Small intestine (tissue), 7 donors: ENCODE measurements at regions not wholly inside any gene's neighbourhood (a gene's known extent, or its start where the extent isn't known, plus 50 kb on each side); places are given as distances from the start of the nearest gene placed in this dataset.

Source experiments
- DNase-seq, 2 donors: peaks; one replicate each; pipeline versions ENCODE4 v3.0.0 to v3.0.0-alpha.2; 2013
- FAIRE-seq: peaks from 2 replicates; lab custom pipeline; 2012; peaks lifted over from hg19 to GRCh38; lab: Jason Lieb, UNC
- H3K27ac ChIP-seq, 3 donors: one replicate each; pipeline ENCODE4 v1.5.1; 2013; ENCODE audit warnings: low read length in 2 of 3, mild to moderate bottlenecking in 2 of 3, control low read depth in 1 of 3, inconsistent platforms in 1 of 3, low read depth in 1 of 3, moderate library complexity in 1 of 3
- H3K27me3 ChIP-seq, 3 donors: one replicate each; pipeline ENCODE4 v1.6.1; 2013; ENCODE audit warnings: low read length in 3 of 3, inconsistent platforms in 1 of 3; ENCODE audit not compliant: control insufficient read depth in 3 of 3, insufficient read depth in 3 of 3
- H3K36me3 ChIP-seq, 3 donors: one replicate each; pipeline ENCODE4 v1.6.1; 2013; ENCODE audit warnings: low read length in 3 of 3, inconsistent platforms in 1 of 3, low read depth in 1 of 3, mild to moderate bottlenecking in 1 of 3, moderate library complexity in 1 of 3; ENCODE audit not compliant: control insufficient read depth in 3 of 3, insufficient read depth in 2 of 3
- H3K4me1 ChIP-seq, 3 donors: one replicate each; pipeline ENCODE4 v1.6.1; 2013; ENCODE audit warnings: low read length in 2 of 3, inconsistent platforms in 1 of 3, low read depth in 1 of 3, mild to moderate bottlenecking in 1 of 3, moderate library complexity in 1 of 3; ENCODE audit not compliant: control insufficient read depth in 3 of 3, insufficient read depth in 2 of 3
- H3K4me3 ChIP-seq, 3 donors: one replicate each; pipeline ENCODE4 v1.5.1; 2013; ENCODE audit warnings: low read length in 3 of 3, control low read depth in 1 of 3, inconsistent platforms in 1 of 3, low read depth in 1 of 3, mild to moderate bottlenecking in 1 of 3, moderate library complexity in 1 of 3
- H3K9me3 ChIP-seq, 2 donors: one replicate each; pipeline ENCODE4 v1.6.1; 2013; ENCODE audit warnings: low read depth in 1 of 2, low read length in 1 of 2; ENCODE audit not compliant: control insufficient read depth in 2 of 2, insufficient read depth in 1 of 2
- WGBS, 3 donors: extraction: QIAGEN DNeasy Blood & Tissue Kit; methylation state at CpG; one replicate each; pipeline ENCODE4 v1.1.7; 2013; 5-methylcytosine and 5-hydroxymethylcytosine counted together
- donor health status: healthy with polysubstance abuse.
- donor health status: control.
- donor health status: control.
- donor health status: Bipolar disorder and iron deficiency.
- donor health status: healthy.

DNA sequence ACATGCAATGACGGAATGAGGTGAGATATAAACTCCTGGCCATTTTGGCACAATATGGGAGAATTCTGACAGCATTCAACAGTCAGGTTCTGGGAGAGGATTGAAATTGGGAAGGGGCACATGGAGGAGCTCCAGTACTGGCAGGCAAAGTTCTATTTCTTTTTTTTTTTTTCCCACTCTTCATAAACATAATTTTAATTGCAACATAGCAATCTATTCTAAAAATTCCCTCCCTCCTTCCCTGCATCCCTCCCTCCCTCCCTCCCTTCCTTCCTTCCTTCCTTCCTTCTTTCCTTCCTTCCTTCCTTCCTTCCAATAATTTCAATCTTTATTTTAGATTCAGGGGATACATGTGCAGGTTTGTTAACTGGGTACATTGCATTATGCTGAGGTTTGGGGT is 93.2 kb downstream of the PTCSC3 start:
- no peak for FAIRE-seq
- no peak for DNase-seq
- Histone ChIP-seq H3K4me3 (no peak overlapping the region), H3K4me1 (no peaks in the 10 kb centered on the region), H3K36me3 (no peaks in the 10 kb centered on the region), H3K27me3 (no peaks in the 10 kb centered on the region), H3K27ac (no peak overlapping the region), H3K9me3 (no peaks in the 10 kb centered on the region)
- WGBS, 3 donors: 92 to 96% (median 93%) methylated on average over 1 of the region's 1 CpG

DNA sequence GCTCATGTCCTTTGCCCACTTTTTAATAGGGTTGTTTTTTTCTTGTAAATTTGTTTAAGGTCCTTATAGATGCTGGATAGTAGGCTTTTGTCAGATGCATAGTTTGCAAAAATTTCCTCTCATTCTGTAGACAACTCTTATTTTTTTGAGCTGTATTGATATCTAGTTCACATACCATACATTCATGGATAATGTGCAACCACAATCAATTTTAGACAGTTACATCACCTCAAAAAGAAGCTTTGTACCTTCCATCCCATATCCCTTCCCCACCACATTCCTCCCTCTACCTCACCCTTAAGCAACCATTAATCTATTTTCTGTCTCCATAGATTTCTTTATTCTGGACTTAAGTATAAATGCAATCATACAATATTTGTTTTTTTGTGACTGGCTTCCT is 98.4 kb downstream of the PTCSC3 start:
- DNase-seq: no peak
- H3K4me3 ChIP-seq: no peak overlapping the region
- H3K9me3 ChIP-seq: no peaks in the 10 kb centered on the region
- H3K36me3 ChIP-seq: no peaks in the 10 kb centered on the region
- no peak for FAIRE-seq
- no peaks in the 10 kb centered on the region for H3K27me3 ChIP-seq
- no peak overlapping the region for H3K27ac ChIP-seq
- H3K4me1 ChIP-seq: no peaks in the 10 kb centered on the region

DNA sequence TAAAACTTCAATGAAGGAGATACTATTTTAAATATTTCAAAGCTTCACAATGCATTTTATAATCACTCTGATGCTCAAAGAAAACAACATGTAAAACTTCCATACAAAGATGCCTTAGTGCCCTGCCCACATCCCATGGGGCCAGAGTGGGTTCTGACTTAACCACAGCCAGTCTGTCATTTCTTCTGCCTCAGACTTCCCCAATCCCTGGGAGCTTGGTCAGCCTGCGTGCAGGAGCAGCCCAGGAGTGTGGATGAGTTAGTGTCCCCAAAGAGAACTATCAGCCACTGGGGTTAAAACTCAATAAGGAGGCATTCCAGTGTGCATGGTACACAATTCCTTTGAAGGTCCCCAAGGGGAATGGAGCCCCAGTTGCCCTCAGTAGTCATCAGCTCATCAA is 100.3 kb downstream of the PTCSC3 start:
- FAIRE-seq: no peak

DNA sequence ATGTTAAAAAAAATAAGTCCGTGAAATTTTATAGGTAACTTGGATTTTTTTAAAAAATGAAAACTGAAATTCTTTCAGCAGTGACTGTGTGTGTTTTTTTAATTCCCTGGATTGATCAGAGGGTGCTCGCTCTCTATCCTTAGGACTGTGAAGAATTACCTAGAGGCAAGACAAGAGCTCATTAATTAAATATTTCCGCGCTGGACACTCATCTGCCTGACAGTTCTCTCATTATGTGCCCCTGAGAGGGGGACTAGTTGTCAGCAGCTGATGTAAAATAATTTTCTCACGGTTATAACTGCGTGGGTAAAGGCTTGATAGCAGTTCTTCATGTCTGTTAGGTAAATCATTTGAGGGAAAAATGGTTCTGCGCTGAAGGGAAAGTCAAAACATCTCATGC is 101.3 kb downstream of the PTCSC3 start:
- Histone ChIP-seq H3K4me1 (no peaks in the 10 kb centered on the region), H3K4me3 (no peak overlapping the region), H3K36me3 (no peaks in the 10 kb centered on the region), H3K27ac (no peak overlapping the region), H3K9me3 (no peaks in the 10 kb centered on the region), H3K27me3 (no peaks in the 10 kb centered on the region)
- WGBS, 3 donors: 85 to 89% (median 86%) methylated on average over 7 of the region's 7 CpGs
- FAIRE-seq (no peak), DNase-seq (no peak)

More for the DNA sequence above, 100.3 kb downstream of the PTCSC3 start:
- H3K27me3 ChIP-seq: no peaks in the 10 kb centered on the region
- 62 to 89% (median 67%) methylated on average over 1 of the region's 1 CpG for WGBS, 3 donors
- no peak for DNase-seq
- no peak overlapping the region for H3K4me3 ChIP-seq
- H3K36me3 ChIP-seq: no peaks in the 10 kb centered on the region
- H3K27ac ChIP-seq: no peak overlapping the region
- H3K9me3 ChIP-seq: no peaks in the 10 kb centered on the region
- no peaks in the 10 kb centered on the region for H3K4me1 ChIP-seq

DNA sequence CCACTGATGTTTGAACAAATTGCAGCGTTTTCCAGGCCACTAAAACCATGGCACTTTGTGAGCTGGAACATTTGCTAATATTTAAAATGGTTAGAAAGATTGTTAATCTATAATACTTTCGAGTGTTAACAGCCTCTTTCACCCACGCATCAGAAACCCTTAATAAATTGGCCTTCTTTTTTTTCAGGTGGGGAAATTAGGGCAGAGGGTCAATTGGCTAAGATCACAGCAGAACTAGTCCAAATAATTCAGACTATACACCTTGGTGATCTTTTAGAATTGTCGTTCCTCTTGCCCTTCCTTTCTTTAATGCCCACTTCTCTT is 105.8 kb downstream of the PTCSC3 start:
- 48 to 59% (median 53%) methylated on average over 4 of the region's 4 CpGs for WGBS, 3 donors
- no peak overlapping the region for H3K4me3 ChIP-seq
- H3K4me1 ChIP-seq: no peaks in the 10 kb centered on the region
- no peaks in the 10 kb centered on the region for H3K9me3 ChIP-seq
- no peak overlapping the region for H3K27ac ChIP-seq
- DNase-seq: no peak
- FAIRE-seq: no peak
- H3K36me3 ChIP-seq: no peaks in the 10 kb centered on the region
- peaks cover 0 to 3% (median 0%) of the 10 kb centered on the region in 3 donors for H3K27me3 ChIP-seq

DNA sequence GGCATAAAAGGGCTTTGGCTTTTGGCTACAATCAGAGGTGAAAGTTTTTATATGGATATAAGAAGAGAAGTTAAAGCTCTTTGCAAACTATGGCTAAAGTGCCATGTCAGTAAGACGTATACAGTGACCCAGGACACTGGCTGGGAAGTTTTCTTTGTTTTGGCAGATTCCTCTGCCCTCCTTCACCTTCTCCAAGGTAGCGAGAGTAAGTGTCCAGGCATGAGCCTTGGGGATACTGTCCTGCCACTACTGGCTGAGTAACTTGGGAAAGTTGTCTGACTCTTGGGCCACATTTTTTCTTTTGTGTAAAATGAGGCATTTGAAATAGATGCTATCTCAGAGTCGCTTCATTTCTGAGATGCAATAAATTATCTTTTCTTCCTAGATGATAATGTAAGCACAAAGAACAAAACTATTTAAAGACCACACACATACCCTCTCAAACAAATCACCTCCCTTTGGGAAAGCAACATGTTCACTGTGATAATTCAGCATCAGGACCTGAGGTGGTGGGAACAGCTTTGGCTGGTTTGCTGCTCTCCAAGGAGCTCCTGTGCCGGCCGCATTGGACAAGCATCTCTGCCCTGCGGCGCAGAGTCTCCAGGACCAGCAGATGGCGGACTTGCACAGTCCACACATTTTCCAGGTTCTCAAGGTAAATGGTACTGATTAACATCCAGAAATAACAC is 106.3 kb downstream of the PTCSC3 start:
- no peaks in the 10 kb centered on the region for H3K4me1 ChIP-seq
- DNase-seq (peak; percentile 55 to 64), FAIRE-seq (no peak)
- 18 to 27% (median 22%) methylated on average over 8 of the region's 8 CpGs for whole genome bisulfite sequencing, 3 donors
- peaks cover 0 to 3% (median 0%) of the 10 kb centered on the region in 3 donors for H3K27me3 ChIP-seq
- H3K27ac ChIP-seq: no peak overlapping the region
- H3K36me3 ChIP-seq: no peaks in the 10 kb centered on the region
- no peak overlapping the region for H3K4me3 ChIP-seq
- H3K9me3 ChIP-seq: no peaks in the 10 kb centered on the region

DNA sequence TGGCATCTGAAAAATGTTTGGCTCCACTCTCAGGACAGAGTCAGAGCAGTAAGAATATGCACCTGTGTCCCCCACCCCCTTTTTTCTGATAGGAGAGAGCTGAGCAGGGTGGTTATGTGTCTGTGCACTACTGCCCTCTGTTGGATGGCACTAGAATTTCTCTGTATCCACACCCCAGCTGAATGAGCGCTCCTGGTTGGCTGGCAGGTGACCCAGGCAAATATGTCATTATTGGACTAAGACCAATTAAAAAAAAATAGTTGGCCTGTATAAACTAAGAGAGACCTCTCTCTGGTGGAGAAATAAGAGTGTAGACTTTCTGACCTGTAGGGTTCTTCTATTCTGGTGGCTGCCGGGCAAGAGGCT is 107.0 kb downstream of the PTCSC3 start:
- 16 to 32% (median 25%) methylated on average over 2 of the region's 2 CpGs for WGBS, 3 donors
- H3K27me3 ChIP-seq: peaks cover 0 to 3% (median 0%) of the 10 kb centered on the region in 3 donors
- FAIRE-seq: no peak
- peak; percentile 40 to 50 for DNase-seq
- H3K27ac ChIP-seq: no peak overlapping the region
- H3K9me3 ChIP-seq: no peaks in the 10 kb centered on the region
- no peaks in the 10 kb centered on the region for H3K36me3 ChIP-seq
- H3K4me1 ChIP-seq: no peaks in the 10 kb centered on the region
- H3K4me3 ChIP-seq: no peak overlapping the region

DNA sequence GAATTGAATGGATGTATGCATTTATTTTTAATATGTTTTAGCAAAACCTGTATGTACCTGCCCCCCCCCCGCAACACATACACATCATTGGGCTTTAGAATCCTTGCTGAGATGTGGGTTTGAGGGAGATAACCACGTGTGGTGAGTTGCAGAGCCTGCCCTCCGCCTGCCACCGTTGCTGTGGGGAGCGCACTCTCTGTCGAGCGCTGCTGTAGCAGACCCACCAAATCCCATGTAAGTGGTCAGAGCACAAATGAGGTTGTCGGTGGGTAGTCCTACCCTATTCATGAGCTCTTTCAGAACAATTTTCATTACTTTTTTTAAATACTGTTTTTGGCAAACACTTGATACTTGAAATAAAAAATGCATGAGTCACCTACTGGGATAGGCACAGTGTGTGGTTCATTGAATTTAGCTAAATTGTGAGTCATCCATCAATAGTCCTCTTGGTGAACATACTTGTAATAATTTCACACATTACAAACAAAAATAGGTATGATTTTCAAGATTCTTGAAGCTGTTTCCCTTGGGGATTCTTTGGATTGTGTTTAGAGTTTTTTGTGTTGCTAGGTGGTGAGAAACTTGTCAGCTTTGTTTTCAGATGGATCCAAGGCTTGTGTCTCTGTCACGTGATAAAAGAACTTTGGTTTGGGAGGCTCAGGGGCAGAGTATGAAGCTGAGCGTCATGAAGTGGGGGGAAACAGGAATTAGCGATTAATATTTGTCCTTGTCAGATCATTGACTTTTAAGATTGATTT is 107.6 kb downstream of the PTCSC3 start:
- H3K36me3 ChIP-seq: no peaks in the 10 kb centered on the region
- FAIRE-seq (no peak), DNase-seq (peak in 1 of 2 donors; percentile 10)
- H3K27me3 ChIP-seq: peaks cover 0 to 3% (median 0%) of the 10 kb centered on the region in 3 donors
- H3K4me3 ChIP-seq: no peak overlapping the region
- H3K27ac ChIP-seq: no peak overlapping the region
- WGBS, 3 donors: 47 to 57% (median 48%) methylated on average over 11 of the region's 11 CpGs
- H3K4me1 ChIP-seq: no peaks in the 10 kb centered on the region
- H3K9me3 ChIP-seq: no peaks in the 10 kb centered on the region
